Mesodermal cell (in vitro differentiated cells): ENCODE measurements at regions not wholly inside any gene's neighbourhood (a gene's known extent, or its start where the extent isn't known, plus 50 kb on each side); places are given as distances from the start of the nearest gene placed in this dataset.

Experiments
- H3K27ac ChIP-seq: 2 replicates; pipeline ENCODE4 v1.7.0; 2013; ENCODE audit warnings: mild to moderate bottlenecking, low read depth, low read length, moderate library complexity; ENCODE audit not compliant: severe bottlenecking
- H3K36me3 ChIP-seq: 2 replicates; pipeline ENCODE4 v1.7.1; 2013; ENCODE audit warnings: mild to moderate bottlenecking, low read length, moderate library complexity; ENCODE audit not compliant: control insufficient read depth, insufficient read depth
- H3K4me1 ChIP-seq: one replicate; pipeline ENCODE4 v1.7.1; 2013; ENCODE audit warnings: mild to moderate bottlenecking, low read length; ENCODE audit not compliant: insufficient read depth, control insufficient read depth, poor library complexity, severe bottlenecking
- H3K4me3 ChIP-seq: 2 replicates; pipeline ENCODE4 v1.7.0; 2013; ENCODE audit warnings: low read length, control low read depth, mild to moderate bottlenecking; ENCODE audit not compliant: insufficient read depth, poor library complexity, severe bottlenecking; ENCODE audit errors: extremely low read depth
- H3K9me3 ChIP-seq: 2 replicates; pipeline ENCODE4 v1.7.1; 2013; ENCODE audit warnings: mild to moderate bottlenecking, low read length, moderate library complexity; ENCODE audit not compliant: control insufficient read depth
- WGBS, 2 experiments: methylation state at CpG; one replicate each; pipeline ENCODE4 v1.1.5; 2013; ENCODE audit warnings: missing lambda C conversion rate in 2 of 2; ENCODE audit not compliant: insufficient coverage in 2 of 2; 5-methylcytosine and 5-hydroxymethylcytosine counted together

DNA sequence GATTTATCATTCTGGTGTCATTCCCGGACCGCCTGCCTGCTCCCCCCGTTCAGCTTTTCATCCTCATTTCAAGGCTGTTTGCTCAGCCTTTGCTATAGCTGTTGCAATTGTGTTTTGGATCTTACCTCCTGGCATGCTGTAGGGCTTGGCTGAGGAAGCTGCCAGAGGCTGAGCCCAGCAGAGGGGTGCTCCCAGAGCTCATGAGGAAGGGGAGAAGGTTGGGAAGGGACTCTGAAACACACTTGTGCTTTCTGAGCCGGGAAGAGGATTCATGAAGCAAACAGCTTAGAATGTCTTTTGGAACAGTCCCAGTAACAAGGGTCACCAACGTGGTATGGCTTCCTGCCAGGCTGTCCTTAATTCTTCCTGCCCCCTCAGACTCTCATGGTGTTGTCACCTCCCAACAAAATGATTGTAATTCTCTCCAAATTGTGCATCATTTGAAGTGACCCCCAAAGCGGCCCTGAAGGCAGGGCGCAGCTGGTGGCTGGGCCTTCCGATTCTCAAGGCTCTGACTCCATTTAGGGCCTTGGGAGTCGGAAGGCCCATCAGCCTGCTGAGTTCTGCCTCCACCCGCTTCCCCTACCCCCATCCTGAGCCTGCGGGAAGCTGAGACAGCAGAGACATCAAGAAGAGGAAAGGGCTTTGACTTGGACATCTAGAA, 111.9 kb upstream of the ARHGAP5 start:
- peaks cover under 1% of the 10 kb centered on the region for H3K9me3 ChIP-seq
- no peaks in the 10 kb centered on the region for H3K36me3 ChIP-seq
- WGBS, 2 experiments, result 90 to 97% methylated on average over 8 to 9 of the region's 11 CpGs
- no peak overlapping the region for H3K27ac ChIP-seq
- peaks cover 11% of the 10 kb centered on the region for H3K4me1 ChIP-seq
- H3K4me3 ChIP-seq, result no peak overlapping the region

DNA sequence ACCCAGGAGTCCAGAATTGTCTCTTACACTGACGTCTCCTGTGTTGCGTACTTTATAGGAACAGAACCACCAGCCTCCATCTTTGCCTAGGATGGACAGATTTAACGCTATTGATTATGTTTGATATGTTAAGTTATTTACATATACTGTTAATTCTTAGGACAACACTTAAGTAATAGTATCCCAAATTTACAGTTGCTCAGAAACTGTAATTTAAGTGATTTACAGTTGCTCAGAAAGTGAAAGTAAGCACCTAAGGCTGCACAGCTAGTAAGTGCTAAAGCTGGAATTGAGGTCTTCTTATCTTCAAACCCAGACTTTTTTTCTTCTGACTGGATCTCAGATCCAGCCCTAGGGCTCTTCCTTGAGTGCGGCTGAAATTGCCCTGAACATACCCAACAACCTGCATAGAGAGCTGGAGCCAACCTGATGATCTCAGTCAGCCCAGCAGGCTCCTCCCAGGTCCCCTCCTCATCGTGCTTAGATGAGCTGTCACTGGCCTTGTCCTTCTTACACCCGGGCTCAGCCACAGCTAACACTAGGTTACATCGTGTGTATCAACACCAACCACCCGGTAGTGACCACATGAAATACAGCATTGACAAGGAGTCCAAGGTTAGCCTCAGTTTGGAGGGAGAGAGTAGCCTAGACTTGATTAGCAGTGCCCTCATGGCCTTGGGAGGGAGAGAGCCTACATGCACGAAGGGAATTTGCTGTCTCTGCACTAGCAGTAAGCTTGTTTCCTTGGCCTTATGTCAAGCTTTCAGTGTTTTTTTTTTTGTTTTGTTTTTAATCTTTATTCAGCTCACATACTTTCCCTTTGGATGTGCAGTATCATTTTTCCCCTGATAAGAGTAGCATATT, 111.1 kb upstream of the ARHGAP5 start:
- WGBS, 2 experiments, result 82 to 85% methylated on average over 4 to 6 of the region's 9 CpGs
- H3K4me1 ChIP-seq, result peaks cover 11% of the 10 kb centered on the region
- H3K27ac ChIP-seq, result no peak overlapping the region
- no peak overlapping the region for H3K4me3 ChIP-seq
- peaks cover 8% of the 10 kb centered on the region for H3K9me3 ChIP-seq
- no peaks in the 10 kb centered on the region for H3K36me3 ChIP-seq

DNA sequence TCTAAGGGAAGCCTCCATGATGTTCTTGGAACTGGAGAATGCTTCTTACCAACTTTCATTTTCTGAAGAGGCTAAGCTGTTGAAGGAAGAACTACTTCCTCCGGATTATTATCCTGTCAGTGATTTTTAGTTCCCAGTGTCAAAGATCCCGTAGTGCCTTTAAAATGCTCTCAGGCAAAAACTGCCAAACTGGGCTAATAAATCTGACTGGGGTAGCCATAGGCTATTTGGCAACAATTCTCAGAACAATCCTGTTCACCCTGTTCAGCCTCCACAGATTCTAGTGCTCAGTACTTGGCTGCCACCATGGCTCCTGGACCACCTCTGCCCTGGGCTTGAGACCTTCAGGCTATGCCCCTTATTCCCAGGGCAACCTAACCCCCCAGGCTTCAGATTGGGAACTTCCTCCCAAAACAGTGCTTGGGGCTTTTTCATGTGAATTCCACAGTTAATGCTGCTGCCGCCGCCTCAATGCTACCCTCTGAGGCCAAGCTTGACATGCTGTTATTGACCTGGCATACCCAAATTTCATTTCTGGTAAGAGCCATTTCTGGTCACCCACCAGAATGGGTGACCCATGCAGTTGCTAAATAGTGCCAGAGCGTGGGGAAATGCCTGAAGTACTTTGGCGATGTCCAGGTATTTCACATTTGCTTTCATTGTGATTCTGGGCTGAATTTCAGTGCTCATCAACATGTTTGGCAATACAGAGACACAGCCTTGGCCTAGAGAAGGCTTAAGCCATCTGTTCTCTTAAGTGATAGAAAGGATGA, 110.0 kb upstream of the ARHGAP5 start:
- WGBS, 2 experiments, result 91 to 97% methylated on average over 6 of the region's 6 CpGs
- peaks cover 11% of the 10 kb centered on the region for H3K4me1 ChIP-seq

DNA sequence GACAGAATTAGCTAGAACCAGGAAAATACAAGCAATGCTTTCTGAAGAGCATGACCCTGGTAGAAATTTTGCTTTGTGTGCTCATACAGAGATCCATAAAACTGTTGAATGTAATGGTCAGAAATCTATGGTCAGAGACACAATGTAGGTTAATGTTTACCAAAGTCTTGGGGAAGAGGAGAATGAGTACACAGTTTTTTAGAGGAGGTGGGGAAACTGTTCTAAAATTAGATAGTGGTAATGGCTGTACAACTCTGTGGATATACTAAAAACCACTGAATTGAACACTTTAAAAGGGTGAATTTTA, 109.5 kb upstream of the ARHGAP5 start:
- H3K4me3 ChIP-seq, result no peak overlapping the region
- peaks cover 11% of the 10 kb centered on the region for H3K4me1 ChIP-seq
- H3K27ac ChIP-seq, result no peak overlapping the region
- peaks cover 10% of the 10 kb centered on the region for H3K9me3 ChIP-seq
- H3K36me3 ChIP-seq, result no peaks in the 10 kb centered on the region

More for the DNA sequence above, 110.0 kb upstream of the ARHGAP5 start:
- Histone ChIP-seq H3K9me3 (peaks cover 10% of the 10 kb centered on the region), H3K27ac (no peak overlapping the region), H3K36me3 (no peaks in the 10 kb centered on the region), H3K4me3 (no peak overlapping the region)

DNA sequence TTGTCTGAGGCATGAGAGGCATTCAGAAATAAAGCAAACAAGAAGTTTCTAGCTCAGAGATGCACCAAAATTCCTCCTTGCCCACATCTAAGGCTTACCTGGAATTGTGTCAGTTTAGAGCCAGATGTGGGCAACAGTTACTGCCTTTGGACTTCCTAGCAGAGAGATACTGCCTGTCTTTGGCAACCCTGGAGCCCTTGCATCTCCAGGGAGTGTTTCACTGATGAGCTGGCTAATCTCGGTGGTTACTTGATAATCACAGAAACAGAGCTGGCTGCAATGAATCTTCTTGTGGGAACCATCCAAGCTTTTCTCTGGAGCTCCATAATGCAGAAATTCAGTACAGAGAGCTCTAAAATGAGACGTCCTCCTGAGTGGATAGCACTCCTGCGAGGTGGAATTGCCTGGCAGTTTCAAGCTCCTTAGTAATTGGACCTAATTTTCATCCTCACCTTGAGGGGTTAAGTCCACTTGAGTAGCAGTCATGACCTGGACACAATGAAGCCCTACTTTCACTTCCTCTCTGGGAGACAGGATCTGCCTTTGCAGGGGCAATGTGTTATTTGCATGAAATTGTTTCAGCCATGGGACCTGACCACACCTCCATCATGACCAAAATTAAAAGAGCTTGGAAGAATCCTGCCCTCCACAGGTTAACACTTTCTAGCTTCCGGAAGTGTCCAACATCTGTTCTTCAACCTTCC, 108.8 kb upstream of the ARHGAP5 start:
- Histone ChIP-seq H3K4me1 (peaks cover 11% of the 10 kb centered on the region), H3K36me3 (no peaks in the 10 kb centered on the region), H3K9me3 (peaks cover 10% of the 10 kb centered on the region), H3K27ac (no peak overlapping the region), H3K4me3 (no peak overlapping the region)
- WGBS, 2 experiments, result 82 to 98% methylated on average over 4 of the region's 4 CpGs

DNA sequence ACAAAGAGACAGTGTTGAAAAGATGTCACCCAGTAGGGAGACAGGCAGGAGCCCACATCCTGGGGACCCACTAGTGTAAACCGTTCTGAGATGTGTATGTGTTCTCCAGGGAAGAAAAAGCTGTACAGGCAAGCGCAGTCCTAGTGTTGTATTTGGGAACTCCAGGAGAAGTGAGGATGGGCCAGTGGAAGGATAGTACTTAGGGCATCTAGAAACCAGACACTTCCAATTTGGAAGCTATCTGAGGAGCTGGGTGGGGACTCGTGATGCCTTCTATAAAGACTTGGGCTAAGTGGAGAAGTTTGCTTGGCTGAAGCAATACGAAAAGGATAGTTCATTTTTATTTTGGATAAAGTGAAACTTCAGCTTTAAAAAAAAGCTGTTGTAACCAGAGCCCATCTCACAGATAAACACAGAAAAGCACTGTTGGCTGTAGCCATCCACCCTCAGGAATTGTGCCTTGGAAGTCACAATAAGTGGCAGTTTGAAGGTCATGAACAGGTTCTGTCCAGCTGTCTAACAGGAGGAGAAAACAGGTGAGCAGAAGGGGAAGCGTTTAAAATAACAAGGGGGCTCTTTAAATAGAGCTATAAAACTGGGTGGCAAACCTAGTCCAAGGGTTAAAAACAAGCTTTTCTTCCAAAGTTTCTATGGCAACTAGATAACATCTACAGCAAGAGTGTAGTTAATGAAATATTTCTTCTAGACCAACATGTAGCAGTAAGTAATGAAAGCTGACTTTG, 108.0 kb upstream of the ARHGAP5 start:
- peaks cover 11% of the 10 kb centered on the region for H3K4me1 ChIP-seq
- no peak overlapping the region for H3K4me3 ChIP-seq
- H3K27ac ChIP-seq, result peak overlapping the region; percentile 51
- no peaks in the 10 kb centered on the region for H3K36me3 ChIP-seq
- H3K9me3 ChIP-seq, result peaks cover 19% of the 10 kb centered on the region
- 77 to 89% methylated on average over 5 of the region's 5 CpGs for WGBS, 2 experiments

DNA sequence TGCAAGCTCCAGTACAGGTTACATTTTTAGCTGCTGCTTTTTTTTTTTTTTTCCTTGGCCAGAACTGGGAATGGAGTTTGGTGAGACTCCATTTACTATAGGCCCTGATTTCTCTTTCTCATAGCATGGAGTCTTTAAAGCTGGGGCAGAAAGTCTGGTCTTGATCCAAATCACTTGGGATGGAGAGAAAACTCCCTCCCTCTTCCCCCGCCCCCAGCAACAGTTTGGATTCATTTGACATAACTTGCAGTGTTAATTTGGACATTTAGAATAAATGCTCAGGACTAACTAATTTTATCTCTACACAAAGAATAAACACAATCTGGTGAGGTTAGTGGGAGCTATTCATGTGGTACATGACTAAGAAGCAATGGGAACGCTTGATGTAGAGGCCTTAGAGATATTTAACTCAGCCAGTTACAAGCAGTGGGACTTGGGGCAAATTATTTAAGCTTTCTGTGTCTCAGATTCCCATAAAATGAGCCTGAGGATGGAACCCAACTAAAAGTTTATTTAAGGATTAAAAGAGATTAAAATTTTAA, 107.3 kb upstream of the ARHGAP5 start:
- no peak overlapping the region for H3K4me3 ChIP-seq
- H3K36me3 ChIP-seq, result no peaks in the 10 kb centered on the region
- H3K4me1 ChIP-seq, result peaks cover 11% of the 10 kb centered on the region
- no peak overlapping the region for H3K27ac ChIP-seq
- WGBS, 2 experiments, result no CpG with 5 or more reads among the region's 2 CpGs
- H3K9me3 ChIP-seq, result peaks cover 25% of the 10 kb centered on the region

DNA sequence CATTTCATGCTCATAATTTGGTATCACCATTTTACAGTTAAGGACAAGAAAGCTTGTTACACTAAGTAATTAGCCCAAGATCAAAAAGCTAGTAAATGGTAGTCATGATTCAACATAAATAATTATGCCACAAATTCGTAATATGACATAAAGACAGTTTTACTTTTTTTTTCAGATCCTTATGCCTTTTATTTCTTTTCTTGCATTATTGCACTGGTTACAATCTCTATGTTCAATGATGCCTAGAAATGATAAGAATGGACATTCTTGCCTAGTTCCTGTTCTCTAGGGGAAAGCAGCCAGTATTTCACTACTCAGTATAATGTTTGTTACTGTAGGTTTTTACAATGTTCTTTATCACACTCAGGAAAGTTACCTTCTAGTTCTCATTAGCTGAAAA, 106.4 kb upstream of the ARHGAP5 start:
- Histone ChIP-seq H3K4me1 (peaks cover 11% of the 10 kb centered on the region), H3K9me3 (peaks cover 29% of the 10 kb centered on the region), H3K4me3 (no peak overlapping the region), H3K36me3 (no peaks in the 10 kb centered on the region), H3K27ac (no peak overlapping the region)
- no CpG with 5 or more reads among the region's 1 CpG for WGBS, 2 experiments

DNA sequence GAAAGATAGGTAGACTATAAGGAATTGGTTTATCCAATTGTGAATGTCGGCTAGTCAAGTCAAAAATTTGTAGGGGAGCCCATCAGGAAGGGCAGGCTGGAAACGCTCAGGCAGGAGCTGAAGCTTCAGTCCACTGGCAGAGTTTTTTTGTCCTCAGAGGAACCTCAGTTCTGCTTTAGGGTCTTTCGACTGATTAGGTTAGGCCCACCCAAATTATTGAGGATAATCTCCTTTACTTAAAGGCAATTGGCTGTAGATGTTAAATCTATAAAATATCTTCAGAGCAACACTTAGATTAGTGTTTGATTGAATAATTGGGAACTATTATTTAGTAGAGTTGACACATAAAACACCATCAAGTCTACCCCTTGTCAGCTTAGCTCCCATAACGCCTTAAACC, 105.5 kb upstream of the ARHGAP5 start:
- 84 to 88% methylated on average over 2 to 3 of the region's 4 CpGs for WGBS, 2 experiments
- no peaks in the 10 kb centered on the region for H3K36me3 ChIP-seq
- no peak overlapping the region for H3K27ac ChIP-seq
- peaks cover 29% of the 10 kb centered on the region for H3K9me3 ChIP-seq
- H3K4me1 ChIP-seq, result peaks cover 11% of the 10 kb centered on the region
- no peak overlapping the region for H3K4me3 ChIP-seq
